Mesodermal cell (in vitro differentiated cells): ENCODE measurements at regions not wholly inside any gene's neighbourhood (a gene's known extent, or its start where the extent isn't known, plus 50 kb on each side); places are given as distances from the start of the nearest gene placed in this dataset.

Experiments
- H3K27ac ChIP-seq: 2 replicates; pipeline ENCODE4 v1.7.0; 2013; ENCODE audit warnings: mild to moderate bottlenecking, low read depth, low read length, moderate library complexity; ENCODE audit not compliant: severe bottlenecking
- H3K36me3 ChIP-seq: 2 replicates; pipeline ENCODE4 v1.7.1; 2013; ENCODE audit warnings: mild to moderate bottlenecking, low read length, moderate library complexity; ENCODE audit not compliant: control insufficient read depth, insufficient read depth
- H3K4me1 ChIP-seq: one replicate; pipeline ENCODE4 v1.7.1; 2013; ENCODE audit warnings: mild to moderate bottlenecking, low read length; ENCODE audit not compliant: insufficient read depth, control insufficient read depth, poor library complexity, severe bottlenecking
- H3K4me3 ChIP-seq: 2 replicates; pipeline ENCODE4 v1.7.0; 2013; ENCODE audit warnings: low read length, control low read depth, mild to moderate bottlenecking; ENCODE audit not compliant: insufficient read depth, poor library complexity, severe bottlenecking; ENCODE audit errors: extremely low read depth
- H3K9me3 ChIP-seq: 2 replicates; pipeline ENCODE4 v1.7.1; 2013; ENCODE audit warnings: mild to moderate bottlenecking, low read length, moderate library complexity; ENCODE audit not compliant: control insufficient read depth
- WGBS, 2 experiments: methylation state at CpG; one replicate each; pipeline ENCODE4 v1.1.5; 2013; ENCODE audit warnings: missing lambda C conversion rate in 2 of 2; ENCODE audit not compliant: insufficient coverage in 2 of 2; 5-methylcytosine and 5-hydroxymethylcytosine counted together

GRCh38 chr16:6192984-6193383 lies 1095.4 kb upstream of the EEF2KMT start:
- WGBS, 2 experiments = 93% methylated on average over 3 of the region's 5 CpGs; no CpG with 5 or more reads in 1 of the 2 experiments
- Histone ChIP-seq H3K36me3 (no peaks in the 10 kb centered on the region), H3K4me3 (no peak overlapping the region), H3K27ac (no peak overlapping the region), H3K9me3 (no peaks in the 10 kb centered on the region), H3K4me1 (no peaks in the 10 kb centered on the region)

- H3K36me3 ChIP-seq = no peaks in the 10 kb centered on the region
- H3K4me3 ChIP-seq = no peak overlapping the region
- no peak overlapping the region for H3K27ac ChIP-seq
- H3K9me3 ChIP-seq = no peaks in the 10 kb centered on the region
- 100% methylated on average over 1 of the region's 3 CpGs; no CpG with 5 or more reads in 1 of the 2 experiments for WGBS, 2 experiments
- no peaks in the 10 kb centered on the region for H3K4me1 ChIP-seq
Observed at GRCh38 chr16:6192532-6192931, 1094.9 kb upstream of the EEF2KMT start.

- Histone ChIP-seq H3K36me3 (no peaks in the 10 kb centered on the region), H3K9me3 (no peaks in the 10 kb centered on the region), H3K27ac (no peak overlapping the region), H3K4me1 (no peaks in the 10 kb centered on the region), H3K4me3 (no peak overlapping the region)
- 96 to 100% methylated on average over 6 of the region's 7 CpGs for WGBS, 2 experiments
Observed at GRCh38 chr16:6190776-6191175, 1093.2 kb upstream of the EEF2KMT start.

GRCh38 chr16:6189216-6189615 lies 1091.6 kb upstream of the EEF2KMT start:
- H3K36me3 ChIP-seq = no peaks in the 10 kb centered on the region
- no peak overlapping the region for H3K4me3 ChIP-seq
- 91 to 100% methylated on average over 2 to 4 of the region's 9 CpGs for WGBS, 2 experiments
- H3K27ac ChIP-seq = no peak overlapping the region
- H3K4me1 ChIP-seq = no peaks in the 10 kb centered on the region
- no peaks in the 10 kb centered on the region for H3K9me3 ChIP-seq

GRCh38 chr16:6177616-6178180 lies 1080.1 kb upstream of the EEF2KMT start:
- no peaks in the 10 kb centered on the region for H3K9me3 ChIP-seq
- no peaks in the 10 kb centered on the region for H3K36me3 ChIP-seq
- H3K27ac ChIP-seq = no peak overlapping the region
- H3K4me1 ChIP-seq = no peaks in the 10 kb centered on the region
- H3K4me3 ChIP-seq = no peak overlapping the region
- WGBS, 2 experiments = 85 to 90% methylated on average over 3 to 5 of the region's 5 CpGs

- Histone ChIP-seq H3K4me3 (no peak overlapping the region), H3K36me3 (no peaks in the 10 kb centered on the region), H3K4me1 (no peaks in the 10 kb centered on the region), H3K9me3 (no peaks in the 10 kb centered on the region), H3K27ac (no peak overlapping the region)
- WGBS, 2 experiments = 88 to 97% methylated on average over 5 of the region's 5 CpGs
Observed at GRCh38 chr16:6170022-6170421, 1072.4 kb upstream of the EEF2KMT start.

GRCh38 chr16:6165330-6165979 lies 1067.9 kb upstream of the EEF2KMT start:
- no peaks in the 10 kb centered on the region for H3K4me1 ChIP-seq
- no peak overlapping the region for H3K27ac ChIP-seq
- H3K36me3 ChIP-seq = no peaks in the 10 kb centered on the region
- H3K9me3 ChIP-seq = no peaks in the 10 kb centered on the region
- WGBS, 2 experiments = 78 to 86% methylated on average over 6 to 8 of the region's 11 CpGs
- H3K4me3 ChIP-seq = no peak overlapping the region

GRCh38 chr16:6160871-6161270 lies 1063.3 kb upstream of the EEF2KMT start:
- Histone ChIP-seq H3K9me3 (no peaks in the 10 kb centered on the region), H3K27ac (no peak overlapping the region), H3K4me3 (no peak overlapping the region), H3K4me1 (no peaks in the 10 kb centered on the region), H3K36me3 (no peaks in the 10 kb centered on the region)
- 66 to 88% methylated on average over 4 to 10 of the region's 10 CpGs for WGBS, 2 experiments

GRCh38 chr16:6160303-6160702 lies 1062.7 kb upstream of the EEF2KMT start:
- Histone ChIP-seq H3K36me3 (no peaks in the 10 kb centered on the region), H3K4me3 (no peak overlapping the region), H3K4me1 (no peaks in the 10 kb centered on the region), H3K27ac (no peak overlapping the region), H3K9me3 (no peaks in the 10 kb centered on the region)
- 97 to 100% methylated on average over 2 to 3 of the region's 3 CpGs for WGBS, 2 experiments

- no peaks in the 10 kb centered on the region for H3K9me3 ChIP-seq
- 88 to 100% methylated on average over 4 of the region's 4 CpGs for WGBS, 2 experiments
Observed at GRCh38 chr16:6157806-6158205, 1060.2 kb upstream of the EEF2KMT start.

GRCh38 chr16:6155271-6155670 lies 1057.7 kb upstream of the EEF2KMT start:
- H3K4me3 ChIP-seq = no peak overlapping the region
- H3K4me1 ChIP-seq = no peaks in the 10 kb centered on the region
- H3K9me3 ChIP-seq = no peaks in the 10 kb centered on the region
- WGBS, 2 experiments = 91 to 96% methylated on average over 8 to 9 of the region's 9 CpGs
- no peak overlapping the region for H3K27ac ChIP-seq
- no peaks in the 10 kb centered on the region for H3K36me3 ChIP-seq

More at GRCh38 chr16:6157806-6158205, 1060.2 kb upstream of the EEF2KMT start:
- no peaks in the 10 kb centered on the region for H3K36me3 ChIP-seq
- H3K27ac ChIP-seq = no peak overlapping the region
- H3K4me3 ChIP-seq = no peak overlapping the region
- H3K4me1 ChIP-seq = no peaks in the 10 kb centered on the region
